GM12878 (cell line): ENCODE measurements at regions not wholly inside any gene's neighbourhood (a gene's known extent, or its start where the extent isn't known, plus 50 kb on each side); places are given as distances from the start of the nearest gene placed in this dataset.

Source experiments
- ATAC-seq: fragments of 200-7000 bp; cut with Tn5 transposase; 3 replicates; pipeline ENCODE4 v1.9.1; 2020; ENCODE audit warnings: mild to moderate bottlenecking, moderate library complexity
- BruUV-seq: library from RNA; stranded (reverse); fragments of 400-500 nt; replicated peaks from 2 replicates; lab custom pipeline; 2021; lab: Mats Ljungman, UMichigan
- CTCF ChIA-PET: fragments of 300-600 bp; sonication (Branson Sonifier 250); formaldehyde crosslinking; extraction: SDS; loops from one replicate; lab custom pipeline; 2021; ENCODE audit warnings: inconsistent platforms; lab: Yijun Ruan, JAX
- POLR2A ChIA-PET: fragments of 350-600 bp; formaldehyde crosslinking; extraction: SDS; loops from one replicate; lab custom pipeline; 2021; ENCODE audit warnings: inconsistent platforms; lab: Charles Lee
- RAD21 ChIA-PET: fragments of 300-600 bp; sonication (Branson Sonifier 250); formaldehyde crosslinking; loops from one replicate; lab custom pipeline; 2023; ENCODE audit warnings: antibody characterized with exemption; ENCODE audit not compliant: unreplicated experiment; lab: Charles Lee
- SMC1A ChIA-PET: fragments of 300-600 bp; sonication (Branson Sonifier 250); formaldehyde crosslinking; loops from one replicate; lab custom pipeline; 2023; ENCODE audit not compliant: unreplicated experiment, uncharacterized antibody; lab: Charles Lee
- DNase-seq: peaks from one replicate; pipeline ENCODE4 v3.0.0-alpha.2; 2011; ENCODE audit warnings: low read depth, low spot score
- FAIRE-seq: peaks from 3 replicates; lab custom pipeline; 2011; peaks lifted over from hg19 to GRCh38; lab: Jason Lieb, UNC
- H2AFZ ChIP-seq: 2 replicates; pipeline ENCODE4 v1.6.0; 2011; ENCODE audit warnings: low read depth, low read length, control low read depth; ENCODE audit not compliant: control insufficient read depth
- H3K27ac ChIP-seq: 2 replicates; pipeline ENCODE4 v1.5.1; 2011; ENCODE audit warnings: control low read depth; ENCODE audit not compliant: control insufficient read depth, insufficient read depth
- H3K27me3 ChIP-seq, 2 experiments: replicated peaks in 1 of 2; 2 replicates each; pipeline versions ENCODE4 v1.6.0 to v1.6.1; 2011; ENCODE audit warnings: low read length in 1 of 2; ENCODE audit not compliant: control insufficient read depth in 2 of 2, insufficient read depth in 2 of 2
- H3K36me3 ChIP-seq, 2 experiments: 2 replicates each; pipeline ENCODE4 v1.5.1; 2011; ENCODE audit warnings: low read length in 1 of 2; ENCODE audit not compliant: control insufficient read depth in 2 of 2, insufficient read depth in 2 of 2
- H3K4me1 ChIP-seq: 2 replicates; pipeline ENCODE4 v1.6.1; 2011; ENCODE audit warnings: mild to moderate bottlenecking, low read length, moderate library complexity, mixed read lengths; ENCODE audit not compliant: control insufficient read depth, insufficient read depth
- H3K4me2 ChIP-seq: 2 replicates; pipeline ENCODE4 v1.6.0; 2011; ENCODE audit warnings: control low read depth; ENCODE audit not compliant: control insufficient read depth, insufficient read depth
- H3K4me3 ChIP-seq: fragments of 200-600 bp; sonication (generic); 2 replicates; pipeline ENCODE4 v1.5.1; 2016
- H3K79me2 ChIP-seq: 2 replicates; pipeline ENCODE4 v1.6.0; 2011; ENCODE audit warnings: low read length; ENCODE audit not compliant: control insufficient read depth, insufficient read depth
- H3K9ac ChIP-seq: 2 replicates; pipeline ENCODE4 v1.8.0; 2011; ENCODE audit warnings: low read length, control low read depth, mixed read lengths; ENCODE audit not compliant: control insufficient read depth, insufficient read depth
- H3K9me3 ChIP-seq: replicated peaks from 3 replicates; pipeline ENCODE4 v1.5.1; 2011; ENCODE audit warnings: mild to moderate bottlenecking, low read length; ENCODE audit not compliant: control insufficient read depth, insufficient read depth
- H4K20me1 ChIP-seq: 2 replicates; pipeline ENCODE4 v1.6.0; 2011; ENCODE audit not compliant: control insufficient read depth, insufficient read depth
- ATF7 ChIP-seq: fragments of 450-650 bp; IDR thresholded peaks from 2 replicates; pipeline ENCODE4 v1.6.1; 2016; ENCODE audit warnings: low read depth, mild to moderate bottlenecking
- CEBPB ChIP-seq, 2 experiments: fragments of 150-350 bp in 1 of 2; IDR thresholded peaks; 2 replicates each; pipeline ENCODE4 v1.6.1; 2012 to 2014; ENCODE audit warnings: low read depth in 2 of 2, low read length in 2 of 2, borderline replicate concordance in 1 of 2, inconsistent platforms in 1 of 2
- FOS ChIP-seq: IDR thresholded peaks from 3 replicates; pipeline ENCODE4 v1.6.1; 2011; ENCODE audit warnings: borderline replicate concordance; ENCODE audit not compliant: insufficient read length; ENCODE audit errors: extremely low read depth
- FOXK2 ChIP-seq: fragments of 450-650 bp; IDR thresholded peaks from 2 replicates; pipeline ENCODE4 v1.6.1; 2017; ENCODE audit warnings: mild to moderate bottlenecking, moderate library complexity
- HDGF ChIP-seq: fragments of 450-650 bp; IDR thresholded peaks from 2 replicates; pipeline ENCODE4 v1.6.1; 2016; ENCODE audit warnings: antibody characterized with exemption
- IKZF1 ChIP-seq: fragments of 450-650 bp; conservative IDR thresholded peaks from 2 replicates; pipeline ENCODE4 v1.6.1; 2017; ENCODE audit warnings: antibody characterized with exemption, mild to moderate bottlenecking
- MEF2A ChIP-seq: IDR thresholded peaks from 2 replicates; pipeline ENCODE4 v1.6.1; 2011; ENCODE audit warnings: low read depth, mild to moderate bottlenecking, low read length, moderate library complexity; ENCODE audit not compliant: insufficient read depth
- NRF1 ChIP-seq: conservative IDR thresholded peaks from 2 replicates; pipeline ENCODE4 v1.6.1; 2011; ENCODE audit warnings: mild to moderate bottlenecking, low read depth, low read length, improper control_type of control experiment
- POLR2AphosphoS5 ChIP-seq: IDR thresholded peaks from 2 replicates; pipeline ENCODE4 v1.6.1; 2011; ENCODE audit warnings: mild to moderate bottlenecking, low read length, inconsistent platforms
- RUNX3 ChIP-seq: IDR thresholded peaks from 2 replicates; pipeline ENCODE4 v1.6.1; 2012; ENCODE audit warnings: low read length, inconsistent platforms
- SIX5 ChIP-seq: IDR thresholded peaks from 2 replicates; pipeline ENCODE4 v1.6.1; 2011; ENCODE audit warnings: mild to moderate bottlenecking, low read depth, low read length, moderate library complexity; ENCODE audit not compliant: severe bottlenecking
- SREBF2 ChIP-seq: IDR thresholded peaks from 2 replicates; pipeline ENCODE4 v1.6.1; 2012; ENCODE audit warnings: mild to moderate bottlenecking, low read length
- STAT3 ChIP-seq: IDR thresholded peaks from 2 replicates; pipeline ENCODE4 v1.6.1; 2011; ENCODE audit warnings: low read depth, low read length, improper control_type of control experiment
- ZNF274 ChIP-seq: IDR thresholded peaks from one replicate; pipeline ENCODE4 v1.8.0; 2011; ENCODE audit not compliant: insufficient read length, insufficient read depth
- WGBS: methylation state at CpG from one replicate; pipeline ENCODE4 v1.1.6; 2016; ENCODE audit warnings: low lambda C conversion rate; ENCODE audit not compliant: insufficient replicate concordance, insufficient coverage; ENCODE audit errors: missing lambda C conversion rate; 5-methylcytosine and 5-hydroxymethylcytosine counted together
- in situ Hi-C: fragments of 300-500 bp; cut with MboI; formaldehyde crosslinking; loops from 9 replicates; pipeline ENCODE4 v1.14.3; 2018; ENCODE audit warnings: mixed read lengths
- intact Hi-C: fragments of 100-400 bp; cut with micrococcal nuclease; formaldehyde crosslinking; loops from one replicate; pipeline ENCODE4 v1.14.2; 2022; ENCODE audit not compliant: unreplicated experiment
- TF ChIP-seq, protein P1 (sequence below): IDR thresholded peaks from 2 replicates; pipeline ENCODE4 v1.6.1; 2011; ENCODE audit warnings: borderline replicate concordance, low read depth, mild to moderate bottlenecking, moderate library complexity, mixed read lengths, low read length; ENCODE audit not compliant: insufficient read depth; ENCODE audit errors: extremely low read length

DNA sequence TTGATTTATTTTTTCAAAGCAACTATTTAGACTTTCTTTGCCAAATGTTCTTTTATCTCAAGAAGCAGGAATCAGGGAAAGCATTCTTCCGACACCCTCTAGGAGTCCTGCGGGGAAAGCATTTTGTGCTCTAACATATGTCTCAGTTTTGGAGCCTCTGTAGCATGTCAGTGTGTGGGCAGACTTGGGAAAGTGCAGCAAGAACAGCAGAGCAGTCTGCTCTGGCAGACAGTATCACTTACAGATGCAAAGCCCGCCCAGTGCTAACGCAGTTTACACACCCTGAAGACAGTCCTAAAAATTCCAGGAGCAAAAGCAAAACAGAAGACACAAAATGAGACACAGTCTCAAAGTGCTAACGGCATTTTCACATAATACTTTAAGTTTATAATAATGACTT is 393.5 kb downstream of the KLF12 start:
- FAIRE-seq: no peak
- Histone ChIP-seq H3K27me3 (no peaks in the 10 kb centered on the region), H3K4me2 (no peak overlapping the region), H3K4me1 (no peaks in the 10 kb centered on the region), H3K4me3 (no peak overlapping the region), H3K9me3 (no peaks in the 10 kb centered on the region), H3K9ac (no peak overlapping the region), H3K79me2 (no peaks in the 10 kb centered on the region)
- BruUV-seq: no TSS peak
- POLR2A ChIA-PET: no interaction called here
- no peak for ATAC-seq
- SMC1A ChIA-PET: interaction anchor here (1.4 kb wide), 1 partner anchor 9 kb away, joined by 3 read pairs; no protein-coding TSS in a partner anchor
- intact Hi-C loops (no loop called here), in situ Hi-C loops (loop anchor here (10.0 kb wide), 1 partner anchor 1484 kb away; no protein-coding TSS in a partner anchor)
- no peak for DNase-seq
- WGBS: 98% methylated on average over 5 of the region's 5 CpGs
- RAD21 ChIA-PET: no interaction called here
- TF ChIP-seq SIX5 (no peak), FOS (no peak), SREBF2 (no peak), NRF1 (no peak), MEF2A (no peak), CEBPB (IDR thresholded peaks at IDR 0.05; ENCODE audit: borderline replicate concordance in 1 of 2, low read depth in 2 of 2, low read length in 2 of 2) (no peak), ATF7 (no peak), FOXK2 (no peak), HDGF (no peak), ZNF274 (no peak), STAT3 (no peak), IKZF1 (no peak), POLR2AphosphoS5 (no peak), RUNX3 (no peak)
- TF ChIP-seq, protein P1, sequence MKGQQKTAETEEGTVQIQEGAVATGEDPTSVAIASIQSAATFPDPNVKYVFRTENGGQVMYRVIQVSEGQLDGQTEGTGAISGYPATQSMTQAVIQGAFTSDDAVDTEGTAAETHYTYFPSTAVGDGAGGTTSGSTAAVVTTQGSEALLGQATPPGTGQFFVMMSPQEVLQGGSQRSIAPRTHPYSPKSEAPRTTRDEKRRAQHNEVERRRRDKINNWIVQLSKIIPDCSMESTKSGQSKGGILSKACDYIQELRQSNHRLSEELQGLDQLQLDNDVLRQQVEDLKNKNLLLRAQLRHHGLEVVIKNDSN: no peak
- TF ChIP-seq, all 136 proteins: peak for 0
- H3K36me3 ChIP-seq: no peaks in the 10 kb centered on the region
- no peak overlapping the region for H2AFZ ChIP-seq
- no peak overlapping the region for H3K27ac ChIP-seq
- H4K20me1 ChIP-seq: no peaks in the 10 kb centered on the region
- CTCF ChIA-PET: no interaction called here
